SK-N-MC (cell line): ENCODE measurements at regions not wholly inside any gene's neighbourhood (a gene's known extent, or its start where the extent isn't known, plus 50 kb on each side); places are given as distances from the start of the nearest gene placed in this dataset.

Experiments
- DNase-seq: peaks from one replicate; pipeline ENCODE4 v3.0.0-alpha.2; 2011; ENCODE audit warnings: low read depth, low spot score
- H3K27ac ChIP-seq: fragments of 200-600 bp; sonication (generic); 2 replicates; pipeline ENCODE4 v1.5.1; 2016; ENCODE audit warnings: mixed run types
- H3K36me3 ChIP-seq: fragments of 200-600 bp; sonication (generic); 2 replicates; pipeline ENCODE4 v1.6.1; 2017; ENCODE audit warnings: antibody characterized with exemption, low read length, mixed read lengths; ENCODE audit not compliant: insufficient read depth
- H3K4me3 ChIP-seq: fragments of 200-600 bp; sonication (generic); 2 replicates; pipeline ENCODE4 v1.5.1; 2016
- H3K9ac ChIP-seq: fragments of 200-600 bp; sonication (generic); 2 replicates; pipeline ENCODE4 v1.8.0; 2017; ENCODE audit warnings: mixed run types, mixed read lengths; ENCODE audit not compliant: insufficient read length
- H3K9me3 ChIP-seq: fragments of 200-600 bp; sonication (generic); 2 replicates; pipeline ENCODE4 v1.6.1; 2017; ENCODE audit warnings: low read depth, mild to moderate bottlenecking, antibody characterized with exemption, low read length, moderate library complexity, mixed read lengths
- EZH2 ChIP-seq: fragments of 200-600 bp; sonication (generic); IDR thresholded peaks from one replicate; pipeline ENCODE4 v1.6.1; 2017; ENCODE audit warnings: antibody characterized with exemption
- FOXP2 ChIP-seq: optimal IDR thresholded peaks from 2 replicates; pipeline ENCODE3; 2011; ENCODE audit warnings: mild to moderate bottlenecking, moderate library complexity; ENCODE audit not compliant: insufficient read depth; ENCODE audit errors: extremely low read length, control extremely low read depth
- POLR2AphosphoS5 ChIP-seq: IDR thresholded peaks from 2 replicates; pipeline ENCODE4 v1.6.1; 2012; ENCODE audit warnings: mild to moderate bottlenecking, low read depth, low read length, borderline replicate concordance

GRCh38 chr3:115226844-115227445 lies 79.9 kb upstream of the ZBTB20 start:
- Histone ChIP-seq H3K36me3 (no peaks in the 10 kb centered on the region), H3K4me3 (no peak overlapping the region), H3K9me3 (no peaks in the 10 kb centered on the region), H3K27ac (no peak overlapping the region), H3K9ac (no peak overlapping the region)
- TF ChIP-seq EZH2 (no peak), POLR2AphosphoS5 (no peak), FOXP2 (no peak)
- no peak for DNase-seq

DNA sequence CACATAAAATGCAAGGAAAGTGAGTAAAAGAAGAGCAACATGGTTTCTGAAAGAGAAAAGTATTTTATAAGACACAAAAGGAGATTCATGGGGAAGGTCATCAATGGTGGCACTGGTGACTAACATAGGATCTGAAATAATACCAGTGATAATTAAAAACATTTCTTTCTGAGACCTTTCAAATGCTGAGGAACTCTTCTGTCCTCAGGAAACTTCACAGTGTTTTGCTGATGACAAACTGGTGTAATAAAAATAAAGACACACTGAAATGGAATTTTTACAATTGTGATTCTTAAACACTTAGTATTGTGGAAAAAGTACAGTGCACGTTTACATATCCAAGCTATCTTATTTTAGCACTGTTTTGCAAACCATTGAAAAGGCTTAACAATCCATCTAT lies 80.4 kb upstream of the ZBTB20 start:
- Histone ChIP-seq H3K27ac (no peak overlapping the region), H3K9me3 (no peaks in the 10 kb centered on the region), H3K36me3 (no peaks in the 10 kb centered on the region), H3K4me3 (no peak overlapping the region), H3K9ac (no peak overlapping the region)
- no peak for DNase-seq
- TF ChIP-seq FOXP2 (no peak), EZH2 (no peak), POLR2AphosphoS5 (no peak)

- no peak overlapping the region for H3K9ac ChIP-seq
- H3K9me3 ChIP-seq: no peaks in the 10 kb centered on the region
- no peak for DNase-seq
- H3K27ac ChIP-seq: no peak overlapping the region
- H3K36me3 ChIP-seq: no peaks in the 10 kb centered on the region
- TF ChIP-seq POLR2AphosphoS5 (no peak), FOXP2 (no peak), EZH2 (no peak)
- H3K4me3 ChIP-seq: no peak overlapping the region
These were observed 81.2 kb upstream of the ZBTB20 start for GRCh38 chr3:115228266-115228665.

DNA sequence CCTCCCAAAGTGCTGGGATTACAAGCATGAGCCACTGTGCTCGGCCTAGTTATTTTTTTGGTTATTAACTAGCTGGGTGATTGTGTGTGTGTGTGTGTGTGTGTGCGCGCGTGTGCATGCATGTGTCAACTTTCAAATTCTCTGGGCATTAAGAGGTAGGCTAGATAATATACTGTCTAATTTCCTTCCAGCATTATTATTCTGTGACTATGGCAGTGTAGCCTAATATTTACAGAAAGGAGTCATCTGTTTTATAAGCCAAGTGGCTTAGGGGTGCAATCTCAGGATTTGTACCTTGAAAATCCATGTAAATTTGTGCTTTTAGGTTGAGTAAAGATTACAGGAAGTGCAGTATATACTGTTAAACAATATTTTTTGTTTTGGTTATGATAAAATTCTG lies 85.1 kb upstream of the ZBTB20 start:
- no peak overlapping the region for H3K4me3 ChIP-seq
- TF ChIP-seq FOXP2 (no peak), EZH2 (no peak), POLR2AphosphoS5 (no peak)
- no peak for DNase-seq
- H3K27ac ChIP-seq: no peak overlapping the region
- no peaks in the 10 kb centered on the region for H3K9me3 ChIP-seq
- H3K36me3 ChIP-seq: no peaks in the 10 kb centered on the region
- H3K9ac ChIP-seq: no peak overlapping the region

GRCh38 chr3:115233021-115233420 lies 85.9 kb upstream of the ZBTB20 start:
- H3K36me3 ChIP-seq: no peaks in the 10 kb centered on the region
- H3K4me3 ChIP-seq: no peak overlapping the region
- no peak for TF ChIP-seq EZH2
- no peak for TF ChIP-seq FOXP2
- no peak overlapping the region for H3K9ac ChIP-seq
- no peaks in the 10 kb centered on the region for H3K9me3 ChIP-seq
- DNase-seq: no peak
- H3K27ac ChIP-seq: no peak overlapping the region

- no peaks in the 10 kb centered on the region for H3K36me3 ChIP-seq
- no peak overlapping the region for H3K27ac ChIP-seq
- H3K4me3 ChIP-seq: no peak overlapping the region
- no peak overlapping the region for H3K9ac ChIP-seq
- DNase-seq: no peak
- TF ChIP-seq EZH2 (no peak), FOXP2 (no peak), POLR2AphosphoS5 (no peak)
- no peaks in the 10 kb centered on the region for H3K9me3 ChIP-seq
These were observed 89.4 kb upstream of the ZBTB20 start for GRCh38 chr3:115236496-115236895.

DNA sequence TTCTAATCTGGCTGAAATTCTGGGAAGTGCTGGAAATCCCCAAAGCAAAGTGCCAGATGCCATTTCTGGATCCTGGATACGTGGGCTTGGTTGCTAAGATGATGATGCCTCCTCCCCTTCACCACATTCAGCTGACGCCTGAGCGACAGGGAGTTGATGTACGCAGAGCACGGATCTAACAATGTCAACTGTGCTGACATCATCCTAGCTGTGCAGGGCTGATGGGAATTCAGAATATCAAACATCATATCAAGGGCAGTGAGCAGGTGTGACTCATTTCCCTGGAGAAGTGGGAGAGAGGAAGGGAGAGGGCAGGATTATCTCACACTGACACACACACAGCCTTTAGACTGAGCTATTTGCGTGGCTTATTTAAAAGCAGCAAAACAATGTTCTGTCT lies 92.6 kb upstream of the ZBTB20 start:
- Histone ChIP-seq H3K9me3 (no peaks in the 10 kb centered on the region), H3K4me3 (no peak overlapping the region), H3K36me3 (no peaks in the 10 kb centered on the region), H3K9ac (no peak overlapping the region), H3K27ac (no peak overlapping the region)
- no peak for TF ChIP-seq EZH2
- TF ChIP-seq FOXP2: no peak
- TF ChIP-seq POLR2AphosphoS5: no peak
- no peak for DNase-seq

GRCh38 chr3:115244350-115244749 lies 97.3 kb upstream of the ZBTB20 start:
- Histone ChIP-seq H3K36me3 (no peaks in the 10 kb centered on the region), H3K4me3 (no peak overlapping the region), H3K27ac (no peak overlapping the region), H3K9me3 (no peaks in the 10 kb centered on the region), H3K9ac (no peak overlapping the region)
- DNase-seq: no peak
- TF ChIP-seq EZH2 (no peak), FOXP2 (no peak)

- Histone ChIP-seq H3K4me3 (no peak overlapping the region), H3K36me3 (no peaks in the 10 kb centered on the region), H3K9me3 (no peaks in the 10 kb centered on the region), H3K27ac (no peak overlapping the region), H3K9ac (no peak overlapping the region)
- no peak for TF ChIP-seq FOXP2
- TF ChIP-seq EZH2: no peak
- no peak for TF ChIP-seq POLR2AphosphoS5
- no peak for DNase-seq
These were observed 98.3 kb upstream of the ZBTB20 start for GRCh38 chr3:115245438-115245837.

DNA sequence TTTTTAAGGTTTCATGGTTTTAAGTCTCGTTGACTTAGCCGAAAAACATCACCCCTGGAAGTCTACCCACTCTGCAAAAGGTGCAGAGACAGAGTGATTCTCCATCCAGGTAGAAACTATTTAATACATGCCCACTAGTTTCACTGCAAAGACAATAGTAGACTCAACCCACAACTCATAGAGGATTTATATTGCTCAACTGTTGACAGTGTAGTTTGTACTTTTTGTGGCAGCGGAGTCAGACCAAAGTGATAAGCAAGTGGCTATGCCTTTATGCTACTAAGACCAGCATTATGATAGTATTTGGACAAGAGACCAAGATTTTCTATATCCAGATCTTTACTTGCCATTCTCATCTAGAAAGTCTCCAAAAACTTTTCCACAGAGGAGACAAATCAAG lies 98.8 kb upstream of the ZBTB20 start:
- no peak for TF ChIP-seq EZH2
- no peak for TF ChIP-seq POLR2AphosphoS5
- no peak for TF ChIP-seq FOXP2
- no peak for DNase-seq
- Histone ChIP-seq H3K4me3 (no peak overlapping the region), H3K36me3 (no peaks in the 10 kb centered on the region), H3K9ac (no peak overlapping the region), H3K9me3 (no peaks in the 10 kb centered on the region), H3K27ac (no peak overlapping the region)
